ENCODE measurements at regions not wholly inside any gene's neighbourhood (a gene's known extent, or its start where the extent isn't known, plus 50 kb on each side); places are given as distances from the start of the nearest gene placed in this dataset.
"Not testable (repeated sequence)": the region's sequence is repeated elsewhere in the genome, so short reads cannot be mapped to it uniquely, and the experiment has no call there.

DNA sequence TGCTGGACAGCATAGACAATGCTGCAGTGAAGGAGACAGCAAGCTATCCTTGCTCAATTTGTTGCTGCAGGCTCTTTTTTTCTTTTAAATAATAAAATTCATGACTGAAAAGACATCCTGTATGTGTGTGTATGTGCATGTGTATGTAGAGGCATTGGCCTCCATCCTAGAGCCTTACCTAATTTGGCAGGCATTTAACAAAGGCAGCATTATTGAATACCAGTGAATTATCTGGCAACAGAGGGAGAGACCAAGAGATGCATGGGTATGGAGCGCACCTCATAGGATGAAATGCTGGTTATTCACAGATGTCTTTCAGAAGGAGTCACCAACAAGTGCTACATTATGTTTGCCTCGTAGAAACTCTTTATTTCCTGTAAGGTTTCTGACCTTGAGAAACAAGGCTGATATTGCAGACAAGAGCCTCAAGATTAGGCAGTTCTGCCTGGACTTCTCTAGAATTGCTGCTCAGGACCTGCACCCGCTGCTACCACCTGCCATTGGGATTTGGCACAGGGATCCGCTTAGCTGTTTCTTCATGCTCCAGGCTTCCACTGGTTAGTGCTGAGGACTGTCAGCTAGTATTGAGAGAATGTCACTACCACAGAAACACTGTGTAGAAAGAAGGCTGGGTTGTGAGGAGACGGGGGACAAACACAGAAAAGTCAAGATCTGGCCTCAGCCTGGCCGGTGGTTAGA, 247.7 kb upstream of the RFX3 start:
- no peak for DNase-seq

DNA sequence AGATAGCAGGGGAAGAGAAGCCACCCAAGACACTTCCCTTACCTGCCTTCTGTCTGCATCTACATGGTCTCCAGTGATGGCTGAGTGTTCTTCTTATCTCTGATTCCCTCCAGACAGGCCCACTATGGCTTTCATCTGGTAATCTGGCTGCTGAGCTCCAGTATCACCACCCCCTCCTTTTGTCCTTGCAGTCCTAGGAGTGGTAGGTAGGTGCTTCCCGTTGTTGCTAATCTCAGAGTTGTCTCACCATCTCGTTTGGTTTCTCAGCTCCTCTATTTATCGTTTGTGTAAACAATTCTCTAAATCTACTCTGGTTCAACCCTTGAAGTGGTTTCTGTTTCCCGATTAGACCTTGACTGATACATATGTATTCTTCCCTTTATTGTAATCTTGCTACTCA, 243.8 kb upstream of the RFX3 start:
- DNase-seq, result no peak

DNA sequence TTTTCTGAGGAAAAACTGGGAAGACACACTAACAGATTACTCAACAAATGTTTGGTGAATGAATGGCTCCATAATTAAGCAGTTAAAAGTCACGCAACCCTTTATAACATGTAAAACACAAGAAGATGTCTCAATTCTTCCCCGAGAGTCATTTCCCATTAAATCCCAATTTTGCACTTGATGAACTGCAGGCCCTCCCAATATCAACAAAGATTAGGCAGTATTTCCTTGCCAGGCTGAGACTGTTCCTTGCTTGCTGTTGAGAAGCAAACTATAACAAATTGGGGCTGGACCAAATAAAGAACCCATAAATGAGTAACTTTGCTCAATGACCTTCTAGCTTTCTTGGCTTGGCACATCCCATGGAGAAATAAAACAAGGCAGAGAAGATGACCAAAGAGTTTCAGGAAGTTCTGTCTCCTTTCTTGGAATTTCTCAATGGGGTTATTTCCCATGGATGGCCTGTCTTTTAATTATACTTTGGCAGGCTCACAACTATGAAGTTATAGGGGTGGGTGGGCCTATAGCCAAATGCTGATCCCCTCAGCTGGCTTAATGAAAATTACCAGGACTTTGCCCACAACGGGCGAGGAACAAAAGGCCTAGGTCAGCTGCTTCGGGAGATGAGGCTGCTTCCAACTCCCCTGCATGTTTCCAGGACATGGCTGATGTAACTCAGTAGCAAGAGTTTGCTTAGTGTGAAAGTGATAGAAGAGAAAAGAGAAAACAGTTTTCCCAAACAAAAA, 243.1 kb upstream of the RFX3 start:
- DNase-seq, result no peak

DNA sequence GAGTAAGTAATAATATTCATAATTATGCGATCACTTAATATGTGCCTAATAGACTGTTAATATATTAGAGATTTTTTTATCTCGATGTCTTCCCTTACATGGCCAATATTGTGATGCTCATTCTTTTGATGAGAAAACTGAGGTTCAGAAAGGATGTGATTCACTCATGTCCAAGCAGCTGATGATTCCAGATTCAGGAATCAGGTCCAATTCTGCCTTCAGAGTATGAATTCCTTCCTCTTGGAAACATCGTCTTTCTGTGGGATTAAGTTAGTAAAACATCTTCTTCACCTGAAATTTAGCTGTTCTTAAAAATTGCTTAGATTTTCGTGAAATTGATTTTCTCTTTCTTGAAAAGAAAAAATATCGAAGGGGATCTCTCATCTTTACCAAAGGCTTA, 242.5 kb upstream of the RFX3 start:
- DNase-seq, result no peak

DNA sequence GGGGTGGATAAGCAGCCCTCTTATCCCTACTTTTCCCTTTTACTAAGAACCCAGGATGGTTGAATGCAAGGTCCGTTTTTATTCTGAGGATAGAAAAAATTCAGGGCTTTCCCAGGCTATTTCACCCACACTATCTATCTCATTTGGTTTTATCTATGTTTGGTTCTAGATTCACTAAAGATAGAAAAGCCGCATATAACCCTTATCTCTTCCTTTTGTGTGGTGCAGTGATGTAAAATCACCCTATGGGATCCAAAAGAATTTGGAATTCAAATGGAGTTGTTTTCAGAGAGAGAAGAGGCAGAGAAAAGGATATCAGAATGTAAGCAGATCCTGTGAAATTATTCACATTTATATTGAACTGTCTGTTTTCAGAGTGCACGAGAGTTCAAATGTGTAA, 236.3 kb upstream of the RFX3 start:
- DNase-seq, result no peak

DNA sequence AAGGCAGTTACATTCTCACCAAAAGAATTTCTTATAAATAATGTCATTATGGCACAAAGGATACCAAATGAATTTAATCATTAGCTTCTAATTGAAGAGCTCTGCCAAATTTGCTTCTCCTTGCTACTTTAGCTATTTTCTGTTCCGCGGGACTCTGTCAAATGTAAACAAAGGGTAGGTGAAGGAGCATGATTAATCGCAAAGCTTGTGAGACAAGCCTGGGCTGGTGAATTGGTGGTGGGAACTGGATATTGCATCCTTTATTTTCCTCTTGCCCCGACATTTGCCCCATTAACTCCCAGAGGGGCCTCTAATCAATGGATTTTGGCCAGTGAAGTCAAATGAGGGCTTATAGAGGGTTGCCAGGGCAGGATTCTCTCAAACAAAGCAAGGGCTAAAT, 234.2 kb upstream of the RFX3 start:
- DNase-seq, result peak; percentile 4

DNA sequence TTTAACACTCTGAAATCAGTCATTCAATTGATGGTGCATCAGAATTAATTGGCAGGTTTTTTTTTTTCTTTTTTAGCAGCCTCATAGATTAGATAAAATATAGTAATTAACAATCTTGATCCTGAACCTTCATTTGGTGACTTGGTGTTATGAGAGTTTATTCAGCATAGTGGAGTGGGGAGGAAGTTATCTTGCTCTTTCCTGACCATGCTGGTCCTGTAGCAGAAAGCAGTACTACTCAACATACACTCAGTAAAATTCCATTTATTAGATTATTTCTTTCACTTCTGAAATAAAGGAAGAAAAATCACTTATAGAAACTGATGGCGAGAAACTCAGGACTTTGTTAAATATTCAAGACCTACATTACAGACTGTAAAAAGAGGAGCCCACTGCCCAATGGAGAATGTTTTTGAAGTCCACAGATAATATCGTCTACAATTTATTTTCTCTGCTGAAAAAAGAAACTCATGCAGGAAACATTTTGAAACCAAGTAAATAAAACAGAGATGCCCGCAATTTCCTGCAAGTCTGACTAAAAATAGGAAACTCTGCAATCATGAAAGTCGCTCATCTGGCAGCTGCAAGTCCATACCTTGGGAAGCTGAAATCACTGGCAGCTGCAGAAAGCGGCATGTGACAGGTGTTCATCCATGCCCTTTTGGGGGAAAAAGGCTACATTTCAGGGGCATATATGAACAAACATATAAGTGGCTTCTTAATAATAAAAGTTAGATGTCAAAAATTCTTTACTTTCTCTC, 233.2 kb upstream of the RFX3 start:
- DNase-seq, result no peak

DNA sequence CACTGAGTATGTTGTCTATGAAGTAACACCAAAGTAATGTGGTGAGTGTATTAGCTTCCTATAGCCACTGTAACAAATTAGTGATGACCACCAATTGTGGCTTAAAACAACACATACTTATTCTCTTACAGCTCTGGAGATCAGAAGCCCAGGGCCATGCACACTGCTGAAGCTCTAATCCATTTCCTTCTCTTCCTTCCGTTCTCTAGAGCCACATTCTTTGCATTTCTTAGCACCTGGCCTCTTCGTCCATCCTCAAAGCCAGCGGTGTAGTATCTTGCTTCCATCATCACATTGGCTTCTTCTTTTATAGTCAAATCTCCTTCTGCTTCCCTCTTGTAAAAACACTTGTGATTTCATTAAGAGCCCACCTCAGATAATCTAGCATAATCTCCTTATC, 230.3 kb upstream of the RFX3 start:
- DNase-seq, result no peak

DNA sequence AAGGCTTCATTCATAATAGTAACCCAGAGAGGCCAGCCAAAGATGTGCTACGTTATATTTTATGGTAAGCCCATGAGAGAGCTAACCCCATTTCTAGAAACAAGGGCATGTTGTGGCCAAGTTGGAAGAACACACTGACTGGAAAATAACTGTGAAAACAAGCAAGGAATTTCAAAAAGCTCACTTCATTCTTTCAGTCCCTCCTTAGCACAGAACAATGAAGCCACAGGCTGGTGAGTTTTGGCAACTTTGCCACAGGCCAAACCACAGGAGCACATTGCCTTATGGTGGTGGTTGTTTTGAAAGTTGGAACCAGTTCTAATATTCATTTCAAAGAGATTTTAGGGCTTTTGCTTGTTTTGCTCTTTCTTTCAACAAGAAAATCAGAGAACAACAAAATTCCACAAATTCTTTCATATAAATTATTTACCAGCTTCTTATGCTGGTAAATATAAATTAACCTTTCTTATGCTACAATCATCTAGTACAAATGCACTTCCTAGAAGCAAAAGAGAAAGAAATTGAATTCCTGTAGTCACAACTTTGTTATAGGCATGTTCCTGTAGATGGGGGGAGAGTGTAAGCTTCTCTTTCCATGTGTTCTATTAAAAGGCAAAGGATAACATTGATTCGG, 225.4 kb upstream of the RFX3 start:
- no peak for DNase-seq

DNA sequence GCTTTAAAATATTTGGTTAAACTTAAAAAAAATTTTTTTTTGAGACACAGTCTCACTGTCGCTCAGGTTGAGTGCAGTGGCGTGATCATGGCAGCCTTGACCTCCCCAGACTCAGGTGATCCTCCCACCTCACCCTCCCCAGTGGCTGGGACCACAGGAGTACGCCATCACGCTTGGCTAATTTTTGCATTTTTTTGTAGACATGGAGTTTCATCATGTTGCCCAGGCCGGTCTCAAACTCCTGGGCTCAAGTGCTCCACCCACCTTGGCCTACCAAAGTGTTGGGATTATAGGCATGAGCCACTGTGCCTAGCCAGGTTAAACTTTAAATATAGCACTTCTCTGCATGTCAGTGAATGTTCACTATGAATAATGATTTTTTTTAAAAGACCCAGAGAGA, 224.5 kb upstream of the RFX3 start:
- no peak for DNase-seq

DNA sequence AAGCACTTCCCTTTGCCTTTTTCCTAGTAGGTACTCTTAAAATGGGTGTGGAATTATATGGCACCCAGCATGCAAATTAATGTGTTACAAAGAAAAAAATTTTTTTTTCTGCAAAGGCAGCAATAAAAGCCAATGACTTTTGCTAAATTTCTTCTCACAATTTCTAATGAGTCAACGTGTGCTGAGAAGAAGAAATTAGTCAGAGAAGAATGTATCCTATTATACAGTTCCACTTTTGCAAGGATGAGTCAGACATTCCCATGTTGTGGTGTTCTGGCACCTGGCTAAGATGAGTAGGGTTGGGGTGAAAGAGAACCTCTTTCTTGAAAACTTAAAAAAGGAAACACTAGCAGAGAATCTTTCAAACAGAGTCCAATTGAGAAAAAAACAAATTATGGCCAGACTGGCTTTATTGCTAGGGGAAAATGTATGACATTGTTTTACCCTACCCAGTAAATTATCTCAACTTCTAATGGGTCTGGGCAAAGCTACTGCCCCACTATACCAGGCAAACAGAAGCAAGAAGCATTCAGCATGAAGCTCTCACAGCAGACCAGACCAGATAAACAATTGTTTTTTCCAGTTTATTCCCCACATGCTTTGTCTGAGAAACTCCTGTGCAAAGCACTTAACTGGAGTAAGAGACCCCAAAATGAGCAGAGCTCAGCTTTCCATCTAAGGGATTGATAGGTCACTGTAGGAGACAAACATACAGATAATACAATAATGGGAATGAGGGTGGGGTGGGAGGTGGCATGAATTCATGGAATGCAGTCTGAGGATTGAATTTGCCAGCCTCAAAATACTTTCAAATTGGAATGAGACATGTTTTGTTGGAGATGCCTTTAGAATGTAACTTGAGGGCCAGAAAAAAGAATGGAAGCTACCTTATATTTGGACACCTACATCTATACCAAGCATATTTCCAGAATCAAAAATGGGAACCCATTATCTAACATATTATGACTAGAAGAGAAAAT, 220.8 kb upstream of the RFX3 start:
- DNase-seq, result no peak

DNA sequence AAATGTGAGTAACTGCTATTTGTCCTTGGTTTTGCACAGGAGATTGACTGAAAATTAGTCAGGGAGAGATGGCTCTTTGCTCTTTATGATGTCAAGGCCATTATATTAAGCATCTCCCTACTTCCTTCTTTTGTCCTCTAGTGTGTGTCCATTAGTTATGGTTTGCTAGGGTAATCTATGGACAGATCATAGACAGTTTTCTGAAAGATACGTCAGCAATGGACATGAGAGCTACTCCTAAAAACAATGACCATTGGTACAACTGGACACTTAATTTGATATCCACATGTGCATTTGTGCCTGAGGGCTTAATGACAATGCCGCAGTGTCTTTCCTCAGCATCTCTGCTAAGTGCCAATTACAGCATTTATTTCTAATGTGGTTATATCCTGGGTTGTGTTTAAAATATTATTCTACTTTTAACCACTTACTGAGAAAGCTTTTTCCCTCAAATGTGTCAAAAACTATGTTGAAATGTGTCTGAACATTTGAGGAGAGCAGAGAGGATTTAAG, 218.2 kb upstream of the RFX3 start:
- DNase-seq, result no peak

DNA sequence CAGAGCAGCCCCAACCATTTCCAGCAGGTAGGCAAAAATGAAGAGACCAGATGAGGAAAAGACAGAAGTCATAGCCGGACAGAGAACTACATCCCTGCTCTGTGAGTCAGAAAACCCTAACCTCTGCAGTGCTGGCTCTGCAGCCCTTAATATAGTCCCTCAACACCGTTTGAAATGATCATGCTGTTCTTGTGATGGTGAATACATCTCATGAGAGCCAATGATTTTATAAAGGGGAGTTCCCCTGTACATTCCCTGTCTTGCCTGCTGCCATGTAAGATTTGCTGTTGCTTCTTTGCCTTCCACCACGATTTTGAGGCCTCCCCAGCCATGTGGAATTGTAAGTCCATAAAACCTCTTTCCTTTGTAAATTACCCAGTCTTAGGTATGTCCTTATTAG, 216.8 kb upstream of the RFX3 start:
- DNase-seq, result no peak

DNA sequence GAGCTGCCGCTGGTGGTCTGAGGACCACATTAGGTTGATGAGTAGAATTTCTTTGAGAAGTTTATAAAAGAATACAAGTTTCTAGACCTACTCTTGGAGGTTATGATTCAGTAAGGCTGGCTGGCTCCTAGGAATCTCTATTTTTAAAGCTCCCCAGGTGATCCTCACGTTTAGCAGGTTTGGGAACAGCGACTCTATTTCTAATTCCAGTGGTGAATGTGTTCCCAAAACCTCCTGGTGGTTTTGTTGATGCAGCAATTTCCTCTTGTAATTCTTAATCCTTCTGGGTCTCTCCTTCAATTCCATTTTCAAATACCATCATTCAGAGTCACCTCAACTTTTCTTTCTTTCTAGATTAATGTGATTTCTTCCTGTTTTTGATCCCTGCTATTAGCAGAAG, 215.9 kb upstream of the RFX3 start:
- DNase-seq, result no peak

DNA sequence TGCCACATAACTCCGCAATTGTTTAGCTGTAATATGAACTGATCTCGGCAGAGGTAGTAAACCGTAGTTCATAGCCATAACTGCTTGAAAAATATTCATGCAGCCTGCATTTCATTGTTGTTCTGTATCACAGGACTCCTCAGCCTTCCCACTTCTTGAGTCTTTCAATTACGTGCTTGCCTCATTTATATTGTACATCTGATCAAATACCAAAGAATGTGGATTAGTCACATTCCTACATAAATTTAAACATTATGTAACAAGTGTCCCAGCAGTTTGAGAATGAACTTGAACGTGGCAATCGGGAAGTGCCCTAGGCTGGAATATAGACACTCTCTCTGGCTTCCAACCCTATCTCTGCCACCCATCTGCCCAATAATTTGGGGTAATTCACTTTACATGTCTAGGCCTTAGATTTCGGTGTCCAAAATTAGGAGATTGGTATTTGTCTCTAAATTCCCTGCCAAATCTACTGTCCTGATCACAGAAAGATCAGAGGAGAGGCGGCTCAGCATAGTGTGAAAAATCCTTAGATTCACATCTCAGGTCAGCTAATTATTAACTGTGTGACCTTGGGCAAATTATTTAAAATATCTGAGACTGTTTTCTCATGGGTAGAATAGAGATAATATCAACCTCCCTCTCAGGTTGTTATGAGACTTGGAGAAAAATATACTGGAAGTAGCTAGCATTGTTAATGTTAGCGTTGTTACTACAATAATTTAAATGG, 215.1 kb upstream of the RFX3 start:
- DNase-seq, result no peak

DNA sequence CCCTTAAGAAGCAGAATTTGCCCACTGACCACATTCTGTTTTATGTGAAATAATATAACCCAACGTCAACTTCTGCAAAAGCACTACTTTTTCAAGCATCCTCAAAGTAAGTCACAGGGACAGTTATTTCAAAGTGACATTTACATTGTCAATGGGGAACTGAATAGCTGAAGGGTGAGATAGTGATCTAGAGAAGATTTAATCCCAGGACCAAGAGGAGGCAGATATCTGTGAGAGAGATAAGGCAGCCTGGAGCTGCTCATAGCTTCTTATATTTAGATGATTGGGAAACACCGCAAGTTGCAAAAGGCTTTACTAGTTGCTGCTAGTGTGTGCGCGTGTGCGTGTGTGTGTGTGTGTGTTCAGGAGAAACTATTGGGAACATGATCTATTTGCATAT, 210.4 kb upstream of the RFX3 start:
- no peak for DNase-seq

DNA sequence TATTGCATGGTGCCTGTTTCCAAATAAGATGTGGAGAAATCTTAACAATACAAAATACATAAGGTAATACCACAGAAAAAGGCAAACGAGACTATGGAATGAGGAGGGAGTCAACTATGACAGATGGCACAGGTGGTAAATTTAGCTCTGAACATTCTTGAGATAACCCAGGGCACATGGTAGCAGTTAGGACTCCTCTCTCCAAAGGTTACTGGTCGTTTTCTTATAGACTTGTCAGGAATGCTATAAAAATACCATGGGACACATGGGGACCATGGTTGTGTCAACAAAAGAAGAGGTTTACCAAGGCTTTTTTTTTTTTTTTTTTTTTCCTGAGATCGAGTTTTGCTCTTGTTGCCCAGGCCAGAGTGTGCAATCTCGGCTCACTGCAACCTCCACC, 209.4 kb upstream of the RFX3 start:
- no peak for DNase-seq

DNA sequence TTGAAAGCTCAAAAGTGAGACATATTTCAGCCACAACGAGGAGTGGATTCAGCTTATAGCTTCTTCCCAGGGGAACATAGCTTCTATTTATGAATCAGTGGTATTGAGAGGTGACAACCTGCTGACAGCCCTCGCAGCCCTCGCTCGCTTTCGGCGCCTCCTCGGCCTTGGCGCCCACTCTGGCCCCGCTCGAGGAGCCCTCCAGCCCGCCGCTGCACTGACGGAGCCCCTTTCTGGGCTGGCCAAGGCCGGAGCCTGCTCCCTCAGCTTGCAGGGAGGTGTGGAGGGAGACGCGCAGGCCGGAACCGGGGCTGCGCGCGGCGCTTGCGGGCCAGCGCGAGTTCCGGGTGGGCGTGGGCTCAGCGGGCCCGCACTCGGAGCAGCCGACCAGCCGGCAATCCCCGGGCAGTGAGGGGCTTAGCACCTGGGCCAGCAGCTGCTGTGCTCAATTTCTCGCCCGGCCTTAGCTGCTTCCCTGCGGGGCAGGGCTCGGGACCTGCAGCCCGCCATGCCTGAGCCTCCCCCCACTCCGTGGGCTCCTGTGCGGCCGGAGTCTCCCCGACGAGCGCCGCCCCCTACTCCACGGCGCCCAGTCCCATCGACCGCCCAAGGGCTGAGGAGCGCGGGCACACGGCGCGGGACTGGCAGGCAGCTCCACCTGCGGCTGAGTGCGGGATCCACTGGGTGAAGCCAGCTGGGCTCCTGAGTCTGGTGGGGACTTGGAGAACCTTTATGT, 207.9 kb upstream of the RFX3 start:
- not testable (repeated sequence) for DNase-seq

DNA sequence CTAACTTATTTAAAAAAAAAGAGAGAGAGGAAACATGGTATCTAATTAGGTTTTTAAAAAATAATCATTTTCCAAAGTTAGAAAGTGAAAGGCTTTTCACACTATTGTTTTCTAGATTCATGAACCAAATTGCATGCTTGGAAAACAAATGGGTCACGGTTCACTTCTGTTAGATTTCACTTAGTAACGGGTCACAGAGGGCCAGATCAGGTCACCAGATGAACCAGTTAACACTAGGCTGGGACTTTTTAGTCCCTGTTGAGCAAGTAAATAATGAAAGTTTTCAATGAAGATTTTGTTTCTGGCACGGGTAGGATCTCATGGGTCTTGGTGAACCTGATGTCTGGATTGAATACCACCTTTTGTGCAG, 207.2 kb upstream of the RFX3 start:
- no peak for DNase-seq

Data from DMS153 (cell line).